Muscle of back (tissue), 3 donors: ENCODE measurements at regions not wholly inside any gene's neighbourhood (a gene's known extent, or its start where the extent isn't known, plus 50 kb on each side); places are given as distances from the start of the nearest gene placed in this dataset.
A peak's percentile ranks its signal among the peaks of the same experiment; 100 is the strongest.

Experiments used
- DNase-seq, 3 donors: peaks; one replicate each; pipeline versions ENCODE4 v3.0.0 to v3.0.0-alpha.2; 2013

DNA sequence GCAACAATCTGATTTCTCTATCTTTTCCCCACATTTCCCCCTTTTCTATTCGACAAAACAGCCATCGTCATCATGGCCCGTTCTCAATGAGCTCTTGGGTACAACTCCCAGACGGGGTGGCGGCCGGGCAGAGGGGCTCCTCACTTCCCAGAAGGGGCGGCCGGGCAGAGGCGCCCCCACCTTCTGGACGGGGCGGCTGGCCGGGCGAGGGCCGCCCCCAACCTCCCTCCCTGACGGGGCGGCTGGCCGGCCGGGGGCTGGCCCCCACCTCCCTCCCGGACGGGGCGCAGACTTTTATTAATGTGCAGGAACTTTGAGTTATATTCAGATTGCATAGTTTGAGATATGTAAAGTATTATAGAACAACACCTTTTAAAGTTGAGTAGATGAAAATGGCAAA lies 64.4 kb upstream of the HPGD start:
- no peak for DNase-seq

DNA sequence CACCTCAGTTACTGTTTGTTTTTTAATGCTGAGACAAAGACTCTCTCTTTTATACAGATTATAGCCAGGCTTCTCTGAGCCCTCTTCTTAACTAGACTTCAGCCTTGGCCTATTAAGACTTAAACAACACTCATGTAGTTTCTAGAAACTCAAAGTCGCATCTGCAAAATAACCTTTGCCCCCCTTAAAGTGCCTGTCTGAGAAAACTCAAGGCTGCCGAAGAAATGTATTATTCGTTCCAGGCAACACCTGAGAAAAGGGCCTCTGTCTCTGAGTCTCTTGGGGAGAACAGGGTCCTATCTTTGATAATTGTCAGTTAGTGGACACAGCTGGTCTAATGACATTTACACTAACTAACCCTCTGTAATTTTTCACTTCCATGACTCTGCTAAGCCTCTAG lies 60.8 kb upstream of the HPGD start:
- no peak for DNase-seq

DNA sequence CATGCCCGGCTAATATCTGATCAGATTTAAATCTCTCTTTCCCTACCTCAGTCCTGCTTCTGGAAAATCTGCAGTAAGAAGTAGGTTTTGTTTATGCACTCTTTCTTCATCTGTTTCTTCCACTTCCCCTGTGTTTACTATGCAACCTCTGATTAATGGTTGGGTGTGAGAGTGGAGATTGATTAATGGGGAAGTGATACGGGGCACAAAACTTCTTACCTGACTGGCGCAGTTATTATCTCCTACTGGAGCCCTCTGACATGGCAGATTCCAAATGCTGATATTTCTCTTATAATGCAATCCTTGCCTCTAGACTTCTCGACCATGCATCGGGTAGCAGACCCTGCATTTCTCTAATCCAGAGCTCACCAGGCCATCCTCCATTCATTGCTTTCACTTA lies 60.2 kb upstream of the HPGD start:
- no peak for DNase-seq

DNA sequence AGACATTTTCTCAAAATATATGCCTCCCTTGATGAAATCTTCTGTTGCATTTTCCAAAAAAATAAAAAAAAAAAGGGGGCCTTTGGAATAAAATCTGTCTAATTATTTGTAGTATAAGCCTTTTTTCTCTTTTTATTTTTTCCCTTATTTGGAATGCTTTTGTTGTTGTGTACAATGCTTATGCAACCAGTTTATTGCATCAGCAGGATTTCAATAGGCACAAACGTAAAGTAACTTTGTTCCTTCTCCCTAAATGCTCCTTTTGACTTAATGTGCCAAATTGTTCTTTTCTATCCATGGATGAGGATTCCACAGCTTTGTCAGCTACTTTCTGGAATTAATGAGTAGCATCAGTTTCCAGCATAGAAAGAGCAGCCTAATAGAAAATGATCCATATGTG lies 59.6 kb upstream of the HPGD start:
- DNase-seq, result no peak

DNA sequence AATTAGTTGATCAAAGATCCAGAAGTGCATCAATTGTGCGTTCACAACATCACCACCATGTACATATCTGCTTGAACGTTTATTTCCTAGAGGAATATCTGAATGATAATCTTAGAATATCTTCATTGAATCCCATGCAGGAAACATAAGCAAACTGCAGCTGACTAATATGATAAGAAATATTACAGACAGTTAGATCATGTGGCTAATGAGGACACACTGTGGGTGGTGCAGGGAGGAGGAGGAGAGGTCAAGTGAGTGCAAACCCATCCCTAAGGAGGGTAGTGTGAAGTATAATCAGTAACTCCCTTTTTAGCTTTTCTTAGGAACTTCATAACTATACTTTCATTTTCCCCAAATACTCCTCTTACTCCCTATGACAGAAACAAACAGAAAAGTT lies 58.3 kb upstream of the HPGD start:
- DNase-seq, result peak in 1 of 3 donors; percentile 24

DNA sequence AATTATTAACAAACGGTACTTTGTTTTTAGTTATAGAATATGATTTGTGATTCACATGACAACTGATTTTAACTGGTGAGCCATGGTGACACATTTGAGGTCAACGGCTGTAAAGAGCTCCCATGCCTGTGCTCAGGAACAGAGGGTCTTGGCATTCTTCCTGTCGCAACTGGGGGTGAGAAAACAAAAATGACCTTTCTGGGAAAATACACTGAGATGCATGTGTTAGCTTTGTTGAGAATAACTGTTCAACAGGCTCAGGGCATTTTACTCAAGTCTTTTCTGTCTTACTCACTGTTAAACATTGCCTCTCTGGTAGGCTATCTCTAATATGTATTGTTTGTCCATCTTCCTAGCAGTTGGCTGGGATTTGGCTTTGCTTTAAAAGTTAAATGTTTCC lies 57.1 kb upstream of the HPGD start:
- DNase-seq, result no peak

DNA sequence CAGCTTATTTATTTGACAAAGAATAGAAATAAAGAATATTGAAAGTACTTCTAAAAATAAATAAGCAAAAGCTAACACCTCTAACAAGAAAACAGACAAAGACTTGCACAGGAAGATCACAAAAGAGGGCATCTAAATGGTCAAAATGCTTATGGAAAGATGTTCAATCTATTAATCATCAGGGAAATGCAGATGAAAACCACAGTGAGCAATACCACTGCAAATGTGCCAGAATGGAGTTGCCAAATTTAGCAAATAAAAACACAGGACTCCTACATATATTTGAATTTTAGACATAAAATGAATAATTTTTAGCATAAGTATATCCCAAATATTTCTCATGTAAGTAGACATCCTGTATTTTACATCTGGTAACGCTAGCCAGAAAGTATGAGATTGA lies 56.1 kb upstream of the HPGD start:
- peak in 1 of 3 donors; percentile 22 for DNase-seq

DNA sequence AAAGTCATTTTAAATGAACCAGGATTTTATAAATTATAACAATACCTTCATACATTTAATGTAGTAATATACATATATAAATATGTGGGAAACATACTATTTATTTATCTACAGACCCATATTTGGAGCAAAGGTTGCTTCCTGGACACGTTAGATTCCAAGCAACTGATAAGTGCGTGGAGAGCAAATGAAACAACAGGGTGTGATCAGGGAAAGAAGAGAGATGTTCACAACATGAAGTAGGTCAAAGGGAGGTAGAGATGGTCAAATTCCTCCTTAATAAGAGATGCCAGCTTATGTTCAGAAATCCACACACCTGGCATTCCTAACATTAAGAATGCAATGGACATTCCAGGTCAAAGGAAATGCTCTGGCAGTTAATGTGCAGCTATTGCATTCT lies 53.1 kb upstream of the HPGD start:
- DNase-seq, result no peak
